ENCODE measurements at regions not wholly inside any gene's neighbourhood (a gene's known extent, or its start where the extent isn't known, plus 50 kb on each side); places are given as distances from the start of the nearest gene placed in this dataset.

DNA sequence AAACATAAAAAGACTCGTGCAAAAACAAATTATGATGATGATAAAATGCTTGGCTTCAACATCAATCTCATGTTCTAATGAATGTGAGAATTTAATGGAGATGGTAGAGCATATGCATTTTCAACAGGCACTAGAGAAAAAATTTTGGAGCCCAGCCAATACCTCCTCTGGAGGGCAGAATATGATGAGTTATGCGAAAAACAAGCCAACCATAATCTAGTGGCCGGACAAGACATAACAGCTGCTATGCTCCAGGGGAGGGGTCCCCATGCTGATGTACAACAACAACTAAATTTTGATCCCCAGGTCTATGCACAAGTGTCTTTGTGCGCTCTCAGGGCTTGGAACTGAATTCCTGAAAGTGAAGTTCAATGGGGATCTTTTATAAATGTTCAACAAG, 1197.5 kb downstream of the LRFN5 start:
- TF ChIP-seq, protein P1, sequence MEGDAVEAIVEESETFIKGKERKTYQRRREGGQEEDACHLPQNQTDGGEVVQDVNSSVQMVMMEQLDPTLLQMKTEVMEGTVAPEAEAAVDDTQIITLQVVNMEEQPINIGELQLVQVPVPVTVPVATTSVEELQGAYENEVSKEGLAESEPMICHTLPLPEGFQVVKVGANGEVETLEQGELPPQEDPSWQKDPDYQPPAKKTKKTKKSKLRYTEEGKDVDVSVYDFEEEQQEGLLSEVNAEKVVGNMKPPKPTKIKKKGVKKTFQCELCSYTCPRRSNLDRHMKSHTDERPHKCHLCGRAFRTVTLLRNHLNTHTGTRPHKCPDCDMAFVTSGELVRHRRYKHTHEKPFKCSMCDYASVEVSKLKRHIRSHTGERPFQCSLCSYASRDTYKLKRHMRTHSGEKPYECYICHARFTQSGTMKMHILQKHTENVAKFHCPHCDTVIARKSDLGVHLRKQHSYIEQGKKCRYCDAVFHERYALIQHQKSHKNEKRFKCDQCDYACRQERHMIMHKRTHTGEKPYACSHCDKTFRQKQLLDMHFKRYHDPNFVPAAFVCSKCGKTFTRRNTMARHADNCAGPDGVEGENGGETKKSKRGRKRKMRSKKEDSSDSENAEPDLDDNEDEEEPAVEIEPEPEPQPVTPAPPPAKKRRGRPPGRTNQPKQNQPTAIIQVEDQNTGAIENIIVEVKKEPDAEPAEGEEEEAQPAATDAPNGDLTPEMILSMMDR (conservative IDR thresholded peaks at IDR 0.05), result no peak
- TF ChIP-seq ZFX (IDR thresholded peaks at IDR 0.05), result no peak
- H3K27ac ChIP-seq, result no peak overlapping the region

DNA sequence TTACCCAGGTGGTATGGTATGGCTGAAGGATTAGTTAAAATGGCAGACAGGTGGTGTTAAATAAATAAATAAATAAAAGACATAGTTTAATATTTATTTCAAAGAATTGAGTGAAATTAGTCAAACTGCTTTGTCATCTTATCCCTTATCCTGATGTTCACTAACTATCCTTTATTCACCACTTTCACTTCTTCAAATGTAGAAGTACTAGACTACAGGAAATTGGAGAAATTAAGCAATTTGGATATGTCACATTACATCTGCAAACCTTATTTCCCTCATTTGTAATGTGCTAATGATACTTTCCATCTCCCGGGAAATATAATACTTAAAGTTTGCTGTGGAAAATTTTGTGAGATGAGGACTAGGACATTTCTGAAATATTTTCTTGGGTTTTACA, 1195.7 kb downstream of the LRFN5 start:
- H3K27ac ChIP-seq, result no peak overlapping the region
- TF ChIP-seq, protein P1 (conservative IDR thresholded peaks at IDR 0.05), result no peak
- TF ChIP-seq ZFX (IDR thresholded peaks at IDR 0.05), result no peak

DNA sequence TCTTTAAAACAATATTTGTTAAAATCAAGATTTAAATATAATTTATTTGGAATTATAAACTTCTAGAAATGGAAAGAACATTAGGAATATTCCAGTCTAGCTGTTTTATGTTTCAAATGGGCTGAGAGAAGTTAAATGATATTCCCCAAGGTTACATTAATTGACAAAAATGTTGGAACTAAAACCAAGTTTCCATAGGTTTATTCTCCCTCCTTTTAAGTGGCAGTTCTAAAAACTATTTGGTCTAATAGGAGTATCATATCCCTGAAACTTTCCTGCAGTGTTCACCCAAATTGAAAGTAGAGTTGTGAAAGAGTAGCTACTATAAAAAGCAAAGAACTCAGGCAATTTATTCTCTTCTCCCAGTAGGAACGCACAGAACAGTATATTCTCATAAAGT, 1185.5 kb downstream of the LRFN5 start:
- no peak overlapping the region for H3K27ac ChIP-seq
- no peak for TF ChIP-seq ZFX (IDR thresholded peaks at IDR 0.05)
- TF ChIP-seq, protein P1 (conservative IDR thresholded peaks at IDR 0.05), result no peak

DNA sequence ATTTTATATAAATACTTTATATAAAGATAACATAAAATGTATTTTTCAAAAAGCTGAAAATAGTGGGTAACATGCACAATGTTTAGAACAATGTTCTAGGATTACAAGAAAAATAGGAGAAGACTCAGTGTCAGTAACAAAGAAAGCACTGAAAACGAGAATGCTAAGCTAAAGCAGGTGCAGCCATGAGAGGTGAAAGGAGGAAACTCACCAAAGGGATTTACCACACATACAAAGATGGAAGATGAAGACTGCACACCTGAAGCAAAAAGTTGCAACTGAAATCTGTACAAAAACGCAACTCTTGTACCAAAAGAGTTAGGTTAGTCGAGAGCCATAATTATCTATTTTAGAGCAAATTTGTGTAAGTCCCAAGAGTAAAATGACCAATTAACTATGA, 1176.1 kb downstream of the LRFN5 start:
- no peak overlapping the region for H3K27ac ChIP-seq
- no peak for TF ChIP-seq ZFX (IDR thresholded peaks at IDR 0.05)
- TF ChIP-seq, protein P1 (conservative IDR thresholded peaks at IDR 0.05), result no peak

DNA sequence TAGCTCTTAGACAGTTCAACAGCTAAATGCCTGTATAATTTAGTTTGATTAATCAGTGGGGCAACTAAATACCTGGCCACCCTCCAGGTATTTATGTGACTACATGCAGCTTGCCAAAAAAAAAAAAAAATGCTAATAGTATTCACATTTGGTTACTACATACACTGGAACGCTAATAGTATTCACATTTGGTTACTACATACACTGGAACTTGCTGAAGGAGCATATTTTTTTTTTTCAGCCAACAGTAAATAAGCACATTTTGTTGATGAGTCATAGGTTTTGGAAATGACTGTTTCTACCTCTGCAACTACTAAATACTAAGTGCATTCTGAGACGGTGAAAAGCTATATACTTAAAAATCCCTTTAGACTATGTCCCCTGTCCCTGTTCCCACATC, 1172.3 kb downstream of the LRFN5 start:
- no peak overlapping the region for H3K27ac ChIP-seq
- TF ChIP-seq, protein P1 (conservative IDR thresholded peaks at IDR 0.05), result no peak
- no peak for TF ChIP-seq ZFX (IDR thresholded peaks at IDR 0.05)

DNA sequence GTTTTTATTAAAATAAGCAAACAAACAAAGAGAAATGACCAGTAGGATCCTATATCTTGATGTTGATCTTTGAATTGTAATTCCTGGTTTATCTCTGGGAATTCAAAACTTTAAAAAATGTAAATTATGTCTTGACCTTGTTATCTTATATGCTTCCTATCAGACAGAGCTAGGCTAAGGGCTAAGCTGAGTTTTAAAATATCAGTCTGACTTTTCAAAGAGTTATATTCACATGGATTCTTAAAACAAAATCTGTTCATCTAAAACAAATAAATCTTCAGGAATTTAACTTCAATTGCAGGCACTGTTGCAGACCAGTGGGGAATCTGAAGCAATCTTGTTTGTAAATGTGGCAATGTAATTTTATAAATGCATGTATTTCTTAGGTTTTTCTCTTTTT, 1144.1 kb downstream of the LRFN5 start:
- H3K27ac ChIP-seq, result no peak overlapping the region
- TF ChIP-seq, protein P1 (conservative IDR thresholded peaks at IDR 0.05), result no peak
- no peak for TF ChIP-seq ZFX (IDR thresholded peaks at IDR 0.05)

DNA sequence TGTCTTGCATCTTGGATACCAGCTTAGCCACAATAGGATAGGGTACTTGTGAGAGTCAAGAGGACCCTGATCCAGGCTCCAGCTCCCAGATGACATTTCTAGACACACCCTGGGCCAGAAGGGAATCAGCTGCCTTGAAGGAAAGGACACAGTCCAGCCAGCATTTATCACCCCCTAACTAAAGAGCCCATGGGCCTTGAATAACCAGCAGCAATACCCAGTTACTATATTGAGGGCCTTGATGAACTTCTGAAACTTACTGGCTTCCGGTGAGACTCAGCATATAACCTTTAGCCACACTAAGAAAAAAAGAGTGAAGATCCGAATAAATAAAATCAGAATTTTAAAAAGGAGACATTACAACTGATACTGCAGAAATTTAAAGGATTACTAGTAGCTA, 1135.4 kb downstream of the LRFN5 start:
- H3K27ac ChIP-seq, result no peak overlapping the region
- TF ChIP-seq, protein P1 (conservative IDR thresholded peaks at IDR 0.05), result no peak
- no peak for TF ChIP-seq ZFX (IDR thresholded peaks at IDR 0.05)
